ENCODE measurements at regions not wholly inside any gene's neighbourhood (a gene's known extent, or its start where the extent isn't known, plus 50 kb on each side); places are given as distances from the start of the nearest gene placed in this dataset.

DNA sequence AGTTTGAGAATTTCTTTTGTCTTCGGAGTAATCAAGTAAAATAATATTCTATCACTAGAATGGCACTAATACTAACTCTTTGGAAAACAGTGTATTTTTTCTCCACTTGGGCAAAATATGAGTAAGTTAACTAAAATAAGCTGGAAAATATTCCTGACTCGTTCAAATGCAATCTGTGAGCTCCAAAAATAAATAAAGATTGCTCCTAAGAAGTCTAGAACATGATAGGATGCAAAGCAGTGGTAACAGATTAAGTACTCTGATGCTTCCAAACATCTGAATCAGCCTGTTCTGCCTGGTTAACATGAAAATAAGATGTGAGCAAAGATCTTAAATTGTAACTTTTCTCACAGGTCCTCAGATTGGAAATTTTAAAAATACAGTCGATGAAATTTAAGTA, 285.1 kb upstream of the ID4 start:
- TF ChIP-seq, protein P1, sequence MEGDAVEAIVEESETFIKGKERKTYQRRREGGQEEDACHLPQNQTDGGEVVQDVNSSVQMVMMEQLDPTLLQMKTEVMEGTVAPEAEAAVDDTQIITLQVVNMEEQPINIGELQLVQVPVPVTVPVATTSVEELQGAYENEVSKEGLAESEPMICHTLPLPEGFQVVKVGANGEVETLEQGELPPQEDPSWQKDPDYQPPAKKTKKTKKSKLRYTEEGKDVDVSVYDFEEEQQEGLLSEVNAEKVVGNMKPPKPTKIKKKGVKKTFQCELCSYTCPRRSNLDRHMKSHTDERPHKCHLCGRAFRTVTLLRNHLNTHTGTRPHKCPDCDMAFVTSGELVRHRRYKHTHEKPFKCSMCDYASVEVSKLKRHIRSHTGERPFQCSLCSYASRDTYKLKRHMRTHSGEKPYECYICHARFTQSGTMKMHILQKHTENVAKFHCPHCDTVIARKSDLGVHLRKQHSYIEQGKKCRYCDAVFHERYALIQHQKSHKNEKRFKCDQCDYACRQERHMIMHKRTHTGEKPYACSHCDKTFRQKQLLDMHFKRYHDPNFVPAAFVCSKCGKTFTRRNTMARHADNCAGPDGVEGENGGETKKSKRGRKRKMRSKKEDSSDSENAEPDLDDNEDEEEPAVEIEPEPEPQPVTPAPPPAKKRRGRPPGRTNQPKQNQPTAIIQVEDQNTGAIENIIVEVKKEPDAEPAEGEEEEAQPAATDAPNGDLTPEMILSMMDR (IDR thresholded peaks at IDR 0.05; ENCODE audit: low read length): no peak
- no peak for TF ChIP-seq EZH2 (IDR thresholded peaks at IDR 0.05; ENCODE audit: borderline replicate concordance, low read length)

All from OCI-LY1 (cell line).